Activated CD4-positive, alpha-beta T cell treated with anti-CD3 and anti-CD28 coated beads, Interleukin-2, amount 10 ng/mL, durations not matched to agents 24 days and 14 days (primary cell): ENCODE measurements at regions not wholly inside any gene's neighbourhood (a gene's known extent, or its start where the extent isn't known, plus 50 kb on each side); places are given as distances from the start of the nearest gene placed in this dataset.
"Not testable (repeated sequence)": the region's sequence is repeated elsewhere in the genome, so short reads cannot be mapped to it uniquely, and the experiment has no call there.

ENCODE experiments used
- DNase-seq: peaks from one replicate; pipeline ENCODE4 v3.0.0; 2022
- H3K27ac Mint-ChIP-seq: one replicate; pipeline ENCODE4 v1.8.0; 2022; ENCODE audit warnings: mild to moderate bottlenecking, mixed read lengths
- H3K27me3 Mint-ChIP-seq: one replicate; pipeline ENCODE4 v1.8.0; 2022; ENCODE audit warnings: mixed read lengths
- H3K36me3 Mint-ChIP-seq: one replicate; pipeline ENCODE4 v1.8.0; 2022; ENCODE audit warnings: low read depth, mild to moderate bottlenecking, mixed read lengths
- H3K4me1 Mint-ChIP-seq: one replicate; pipeline ENCODE4 v1.8.0; 2021; ENCODE audit warnings: mixed read lengths
- H3K4me3 Mint-ChIP-seq: one replicate; pipeline ENCODE4 v1.8.0; 2022; ENCODE audit warnings: mild to moderate bottlenecking, moderate library complexity, mixed read lengths
- H3K9me3 Mint-ChIP-seq: one replicate; pipeline ENCODE4 v1.8.0; 2021; ENCODE audit warnings: mixed read lengths
- intact Hi-C: fragments of 100-400 bp; cut with micrococcal nuclease; formaldehyde crosslinking; loops from one replicate; pipeline ENCODE4 v1.15.1; 2023

GRCh38 chr6:51199105-51199552 is 380.5 kb downstream of the TFAP2B start:
- no peaks in the 10 kb centered on the region for H3K4me1 Mint-ChIP-seq
- no peak for DNase-seq
- H3K27me3 Mint-ChIP-seq = no peaks in the 10 kb centered on the region
- H3K4me3 Mint-ChIP-seq = no peak overlapping the region
- H3K36me3 Mint-ChIP-seq = no peaks in the 10 kb centered on the region
- no peaks in the 10 kb centered on the region for H3K9me3 Mint-ChIP-seq
- H3K27ac Mint-ChIP-seq = no peak overlapping the region
- intact Hi-C loops = no loop called here

DNA sequence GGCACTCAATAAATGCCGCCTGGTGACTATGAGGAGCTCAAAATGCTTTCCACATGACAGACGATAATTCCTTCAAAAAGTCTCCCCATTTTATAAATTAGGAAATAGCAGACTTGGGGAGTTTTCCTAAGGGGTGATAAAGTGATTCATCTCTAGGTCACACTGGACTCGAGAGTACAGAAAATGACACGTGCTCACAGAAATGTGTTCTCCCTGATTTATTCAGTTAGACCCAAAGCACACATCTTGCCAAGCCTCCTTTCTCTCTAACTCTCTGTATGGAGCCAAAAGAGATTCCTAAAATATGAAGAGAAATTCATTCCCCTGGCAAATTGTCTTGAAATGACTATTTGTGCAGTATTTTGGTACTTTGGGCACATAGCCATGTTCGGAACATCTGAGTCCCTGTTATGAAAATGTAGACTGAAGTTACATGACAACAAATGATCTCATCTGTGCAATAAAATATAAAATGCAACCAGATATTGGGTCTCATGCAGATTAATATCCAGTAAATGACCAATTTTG is 381.1 kb downstream of the TFAP2B start:
- Mint-ChIP-seq H3K27me3 (no peaks in the 10 kb centered on the region), H3K4me1 (no peaks in the 10 kb centered on the region), H3K4me3 (no peak overlapping the region), H3K9me3 (no peaks in the 10 kb centered on the region), H3K36me3 (no peaks in the 10 kb centered on the region), H3K27ac (no peak overlapping the region)
- no peak for DNase-seq
- intact Hi-C loops = no loop called here

- Mint-ChIP-seq H3K9me3 (no peaks in the 10 kb centered on the region), H3K27ac (no peak overlapping the region), H3K4me3 (no peak overlapping the region), H3K27me3 (no peaks in the 10 kb centered on the region), H3K36me3 (no peaks in the 10 kb centered on the region), H3K4me1 (no peaks in the 10 kb centered on the region)
- DNase-seq = no peak
- intact Hi-C loops = no loop called here
These were observed 382.0 kb downstream of the TFAP2B start for GRCh38 chr6:51200676-51201075.

GRCh38 chr6:51202653-51203052 is 384.0 kb downstream of the TFAP2B start:
- H3K27ac Mint-ChIP-seq, intact Hi-C loops, H3K27me3 Mint-ChIP-seq, H3K4me1 Mint-ChIP-seq, H3K9me3 Mint-ChIP-seq, DNase-seq, H3K36me3 Mint-ChIP-seq, H3K4me3 Mint-ChIP-seq: not testable (repeated sequence)

DNA sequence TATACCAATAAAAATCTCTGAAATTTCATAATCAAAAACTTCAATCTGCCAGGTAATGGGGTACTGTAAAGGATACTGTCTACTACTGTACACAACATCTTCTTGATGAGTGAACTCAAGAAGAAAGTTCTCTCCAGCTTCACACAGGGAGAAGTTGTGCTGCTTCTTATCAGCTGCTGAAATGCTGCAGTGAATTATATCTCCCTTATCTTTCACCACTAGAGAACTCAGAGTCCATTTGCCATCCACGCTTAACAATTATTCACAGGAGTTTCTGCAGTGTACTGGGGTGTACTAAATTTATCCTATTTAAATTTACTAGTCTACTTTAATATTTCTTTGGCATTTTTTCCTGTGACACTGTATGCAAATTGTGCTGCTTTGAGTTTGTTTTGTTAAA is 384.8 kb downstream of the TFAP2B start:
- Mint-ChIP-seq H3K27me3 (no peaks in the 10 kb centered on the region), H3K4me1 (no peaks in the 10 kb centered on the region), H3K27ac (no peak overlapping the region), H3K36me3 (no peaks in the 10 kb centered on the region), H3K4me3 (no peak overlapping the region), H3K9me3 (no peaks in the 10 kb centered on the region)
- intact Hi-C loops = no loop called here
- no peak for DNase-seq

DNA sequence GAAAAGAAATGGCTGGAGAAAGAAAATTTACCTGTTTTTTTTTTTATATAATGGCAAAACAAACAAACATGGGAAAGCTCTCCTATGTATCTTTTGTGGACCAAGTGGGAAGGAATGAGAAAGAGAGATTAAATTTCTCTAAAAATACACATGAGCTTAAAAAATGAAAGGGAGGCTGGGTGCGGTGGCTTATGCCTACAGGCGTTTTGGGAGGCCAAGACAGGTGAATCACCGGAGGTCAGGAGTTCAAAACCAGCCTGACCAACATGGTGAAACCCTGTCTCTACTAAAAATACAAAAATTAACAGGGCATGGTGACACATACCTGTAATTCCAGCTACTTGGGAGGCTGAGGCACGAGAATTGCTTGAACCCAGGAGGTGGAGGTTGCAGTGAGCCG is 388.0 kb downstream of the TFAP2B start:
- H3K27ac Mint-ChIP-seq, DNase-seq, H3K36me3 Mint-ChIP-seq, H3K27me3 Mint-ChIP-seq, H3K4me3 Mint-ChIP-seq, H3K4me1 Mint-ChIP-seq, intact Hi-C loops, H3K9me3 Mint-ChIP-seq: not testable (repeated sequence)

DNA sequence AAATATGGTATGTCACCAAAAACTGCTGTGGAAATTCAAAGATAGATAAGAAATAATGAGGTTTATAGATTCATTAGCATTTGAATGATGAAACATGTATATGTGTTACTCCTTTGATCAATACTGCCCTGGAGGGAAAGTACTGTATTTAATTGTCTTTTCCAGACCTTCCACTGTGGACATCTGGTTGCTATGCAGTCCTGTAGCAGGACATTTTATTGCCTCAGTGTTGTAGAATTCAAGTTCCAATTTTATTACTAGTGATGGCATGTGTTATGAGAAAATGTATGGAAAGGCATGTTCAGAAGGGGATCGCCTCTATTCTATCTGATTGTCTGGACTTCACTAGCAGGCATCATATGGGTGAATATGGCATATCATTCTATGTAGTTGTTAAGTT is 391.0 kb downstream of the TFAP2B start:
- no peak overlapping the region for H3K27ac Mint-ChIP-seq
- H3K9me3 Mint-ChIP-seq = no peaks in the 10 kb centered on the region
- H3K27me3 Mint-ChIP-seq = no peaks in the 10 kb centered on the region
- no peaks in the 10 kb centered on the region for H3K4me1 Mint-ChIP-seq
- H3K4me3 Mint-ChIP-seq = no peak overlapping the region
- intact Hi-C loops = no loop called here
- H3K36me3 Mint-ChIP-seq = no peaks in the 10 kb centered on the region
- DNase-seq = no peak

GRCh38 chr6:51213811-51214210 is 395.1 kb downstream of the TFAP2B start:
- intact Hi-C loops = no loop called here

DNA sequence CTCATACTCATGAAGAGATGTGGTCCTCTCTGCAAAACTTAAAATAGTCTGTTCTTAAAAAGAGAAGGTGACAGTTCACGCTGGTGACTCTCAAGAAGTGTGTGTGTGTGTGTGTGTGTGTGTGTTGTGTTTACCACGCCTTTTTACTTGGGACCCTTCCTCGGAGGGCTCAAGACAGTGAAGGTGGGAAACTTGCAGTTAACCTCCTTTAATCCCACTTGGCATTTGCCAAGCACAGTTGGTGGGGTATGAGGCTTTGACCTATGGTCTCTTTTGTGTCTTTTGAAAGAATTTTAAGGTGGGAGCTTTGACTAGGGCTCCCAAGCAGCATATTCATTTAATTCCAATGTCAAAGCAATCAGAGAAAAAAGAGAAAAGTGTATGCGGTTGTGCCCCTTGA is 395.8 kb downstream of the TFAP2B start:
- Mint-ChIP-seq H3K9me3 (no peaks in the 10 kb centered on the region), H3K4me3 (no peak overlapping the region), H3K36me3 (no peaks in the 10 kb centered on the region), H3K27ac (no peak overlapping the region), H3K4me1 (no peaks in the 10 kb centered on the region), H3K27me3 (no peaks in the 10 kb centered on the region)
- intact Hi-C loops = no loop called here
- no peak for DNase-seq

More at GRCh38 chr6:51213811-51214210, 395.1 kb downstream of the TFAP2B start:
- Mint-ChIP-seq H3K27me3 (no peaks in the 10 kb centered on the region), H3K36me3 (no peaks in the 10 kb centered on the region), H3K4me1 (no peaks in the 10 kb centered on the region), H3K9me3 (no peaks in the 10 kb centered on the region), H3K27ac (no peak overlapping the region), H3K4me3 (no peak overlapping the region)
- DNase-seq = no peak

DNA sequence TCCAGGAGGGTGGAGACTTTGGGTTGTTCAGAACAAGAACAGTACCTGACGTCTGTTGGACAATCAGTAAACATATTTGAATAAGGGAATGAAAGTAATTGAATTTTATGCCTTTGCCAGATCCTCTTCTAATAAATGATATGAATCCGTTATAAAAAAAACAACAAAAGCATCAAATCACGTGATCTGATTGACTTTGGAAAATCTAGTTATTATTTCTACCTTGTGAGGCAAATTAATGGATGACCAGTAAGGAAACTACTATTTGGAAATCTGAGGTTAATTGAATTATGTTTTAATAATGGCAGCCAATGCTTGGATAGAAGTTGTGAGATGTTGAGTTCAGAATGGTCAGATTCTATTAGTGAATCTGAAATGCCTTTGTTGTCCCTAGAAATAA is 399.5 kb downstream of the TFAP2B start:
- no peaks in the 10 kb centered on the region for H3K9me3 Mint-ChIP-seq
- no peak for DNase-seq
- no peaks in the 10 kb centered on the region for H3K36me3 Mint-ChIP-seq
- intact Hi-C loops = no loop called here
- no peak overlapping the region for H3K27ac Mint-ChIP-seq
- H3K4me3 Mint-ChIP-seq = no peak overlapping the region
- H3K4me1 Mint-ChIP-seq = no peaks in the 10 kb centered on the region
- no peaks in the 10 kb centered on the region for H3K27me3 Mint-ChIP-seq

GRCh38 chr6:51224580-51225240 is 406.0 kb downstream of the TFAP2B start:
- H3K4me3 Mint-ChIP-seq, H3K4me1 Mint-ChIP-seq, H3K27ac Mint-ChIP-seq, H3K9me3 Mint-ChIP-seq, H3K36me3 Mint-ChIP-seq, H3K27me3 Mint-ChIP-seq, intact Hi-C loops, DNase-seq: not testable (repeated sequence)

- Mint-ChIP-seq H3K36me3 (no peaks in the 10 kb centered on the region), H3K9me3 (no peaks in the 10 kb centered on the region)
- intact Hi-C loops = no loop called here
These were observed 422.7 kb downstream of the TFAP2B start for GRCh38 chr6:51241376-51241775.

GRCh38 chr6:51249798-51250197 is 431.1 kb downstream of the TFAP2B start:
- no peaks in the 10 kb centered on the region for H3K27me3 Mint-ChIP-seq
- no peak overlapping the region for H3K27ac Mint-ChIP-seq
- no peak overlapping the region for H3K4me3 Mint-ChIP-seq
- intact Hi-C loops = no loop called here
- no peaks in the 10 kb centered on the region for H3K4me1 Mint-ChIP-seq
- no peaks in the 10 kb centered on the region for H3K36me3 Mint-ChIP-seq
- no peak for DNase-seq
- no peaks in the 10 kb centered on the region for H3K9me3 Mint-ChIP-seq

More at GRCh38 chr6:51241376-51241775, 422.7 kb downstream of the TFAP2B start:
- no peak for DNase-seq
- no peak overlapping the region for H3K4me3 Mint-ChIP-seq
- no peak overlapping the region for H3K27ac Mint-ChIP-seq
- no peaks in the 10 kb centered on the region for H3K27me3 Mint-ChIP-seq
- no peaks in the 10 kb centered on the region for H3K4me1 Mint-ChIP-seq

- Mint-ChIP-seq H3K4me1 (no peaks in the 10 kb centered on the region), H3K36me3 (no peaks in the 10 kb centered on the region), H3K4me3 (no peak overlapping the region), H3K27ac (no peak overlapping the region), H3K27me3 (no peaks in the 10 kb centered on the region), H3K9me3 (no peaks in the 10 kb centered on the region)
- intact Hi-C loops = no loop called here
- DNase-seq = no peak
These were observed 431.6 kb downstream of the TFAP2B start for GRCh38 chr6:51250317-51250716.

- no peaks in the 10 kb centered on the region for H3K36me3 Mint-ChIP-seq
- no peak overlapping the region for H3K27ac Mint-ChIP-seq
- intact Hi-C loops = no loop called here
These were observed 439.3 kb downstream of the TFAP2B start for GRCh38 chr6:51257938-51258337.

More at GRCh38 chr6:51257938-51258337, 439.3 kb downstream of the TFAP2B start:
- DNase-seq = no peak
- Mint-ChIP-seq H3K4me1 (no peaks in the 10 kb centered on the region), H3K4me3 (no peak overlapping the region), H3K9me3 (no peaks in the 10 kb centered on the region), H3K27me3 (no peaks in the 10 kb centered on the region)
